H9 (cell line): ENCODE measurements at regions not wholly inside any gene's neighbourhood (a gene's known extent, or its start where the extent isn't known, plus 50 kb on each side); places are given as distances from the start of the nearest gene placed in this dataset.
"Not testable (repeated sequence)": the region's sequence is repeated elsewhere in the genome, so short reads cannot be mapped to it uniquely, and the experiment has no call there.

Experiments used
- DNase-seq: peaks from one replicate; pipeline ENCODE4 v3.0.0-alpha.2; 2017
- H2AFZ ChIP-seq: one replicate; pipeline ENCODE4 v1.6.1; 2013; ENCODE audit warnings: mild to moderate bottlenecking, low read length, control low read depth, moderate library complexity
- H2AK5ac ChIP-seq: 2 replicates; pipeline ENCODE4 v1.6.1; 2013; ENCODE audit warnings: low read length, control low read depth, mixed read lengths; ENCODE audit not compliant: insufficient read length
- H2BK120ac ChIP-seq: one replicate; pipeline ENCODE4 v1.6.1; 2013; ENCODE audit warnings: low read depth, mild to moderate bottlenecking, low read length, control low read depth, inconsistent platforms; ENCODE audit not compliant: poor library complexity, severe bottlenecking
- H2BK12ac ChIP-seq: 2 replicates; pipeline ENCODE4 v1.6.1; 2013; ENCODE audit warnings: low read length, control low read depth, mixed read lengths, low read depth; ENCODE audit not compliant: insufficient read length
- H2BK15ac ChIP-seq: 2 replicates; pipeline ENCODE4 v1.6.1; 2013; ENCODE audit warnings: low read depth, low read length, control low read depth
- H2BK20ac ChIP-seq: one replicate; pipeline ENCODE4 v1.6.1; 2013; ENCODE audit warnings: low read depth, mild to moderate bottlenecking, low read length, control low read depth, inconsistent platforms; ENCODE audit not compliant: poor library complexity, severe bottlenecking
- H2BK5ac ChIP-seq: 2 replicates; pipeline ENCODE4 v1.6.1; 2013; ENCODE audit warnings: low read length, control low read depth, mixed read lengths; ENCODE audit not compliant: insufficient read length
- H3K14ac ChIP-seq: 2 replicates; pipeline ENCODE4 v1.6.1; 2013; ENCODE audit warnings: low read length, control low read depth; ENCODE audit not compliant: insufficient read depth
- H3K18ac ChIP-seq: 2 replicates; pipeline ENCODE4 v1.6.1; 2013; ENCODE audit warnings: low read depth, mild to moderate bottlenecking, mixed read lengths, low read length, control low read depth; ENCODE audit not compliant: insufficient read length
- H3K23ac ChIP-seq: 2 replicates; pipeline ENCODE4 v1.6.1; 2013; ENCODE audit warnings: low read length, control low read depth, mixed read lengths, low read depth; ENCODE audit not compliant: insufficient read length
- H3K23me2 ChIP-seq: 2 replicates; pipeline ENCODE4 v1.6.1; 2013; ENCODE audit warnings: low read depth, mild to moderate bottlenecking, mixed read lengths, low read length, control low read depth; ENCODE audit not compliant: insufficient read length, poor library complexity, severe bottlenecking
- H3K27ac ChIP-seq: 2 replicates; pipeline ENCODE4 v1.5.1; 2013; ENCODE audit warnings: low read length, control low read depth, mixed read lengths, low read depth; ENCODE audit not compliant: insufficient read length
- H3K27me3 ChIP-seq: 2 replicates; pipeline ENCODE4 v1.6.1; 2013; ENCODE audit warnings: low read length, control low read depth, inconsistent platforms; ENCODE audit not compliant: insufficient read depth
- H3K4ac ChIP-seq: 2 replicates; pipeline ENCODE4 v1.6.1; 2013; ENCODE audit warnings: low read depth, mild to moderate bottlenecking, control low read depth, inconsistent platforms, low read length, moderate library complexity
- H3K4me1 ChIP-seq: 2 replicates; pipeline ENCODE4 v1.6.1; 2013; ENCODE audit warnings: low read length, control low read depth, inconsistent platforms; ENCODE audit not compliant: insufficient read depth
- H3K4me2 ChIP-seq: 2 replicates; pipeline ENCODE4 v1.6.1; 2013; ENCODE audit warnings: low read length, control low read depth, mixed read lengths; ENCODE audit not compliant: insufficient read length, insufficient read depth
- H3K56ac ChIP-seq: 2 replicates; pipeline ENCODE4 v1.6.1; 2013; ENCODE audit warnings: low read depth, mild to moderate bottlenecking, mixed read lengths, low read length, control low read depth; ENCODE audit not compliant: insufficient read length
- H3K79me1 ChIP-seq: 2 replicates; pipeline ENCODE4 v1.6.1; 2013; ENCODE audit warnings: low read depth, mild to moderate bottlenecking, moderate library complexity, low read length, control low read depth, inconsistent platforms; ENCODE audit not compliant: insufficient read depth, poor library complexity, severe bottlenecking
- H3K79me2 ChIP-seq: 2 replicates; pipeline ENCODE4 v1.6.1; 2013; ENCODE audit warnings: low read length, control low read depth, inconsistent platforms; ENCODE audit not compliant: insufficient read depth
- H3K9ac ChIP-seq: 2 replicates; pipeline ENCODE4 v1.6.1; 2013; ENCODE audit warnings: low read length, control low read depth, mixed read lengths; ENCODE audit not compliant: insufficient read length; ENCODE audit errors: extremely low read depth
- H3K9me3 ChIP-seq: one replicate; pipeline ENCODE4 v1.6.1; 2013; ENCODE audit warnings: low read depth, low read length, inconsistent platforms; ENCODE audit not compliant: control insufficient read depth
- H3T11ph ChIP-seq: one replicate; pipeline ENCODE4 v1.6.1; 2013; ENCODE audit warnings: mild to moderate bottlenecking, low read length, control low read depth, inconsistent platforms
- H4K20me1 ChIP-seq: one replicate; pipeline ENCODE4 v1.6.1; 2013; ENCODE audit not compliant: control insufficient read depth, insufficient read length, insufficient read depth
- H4K5ac ChIP-seq: 2 replicates; pipeline ENCODE4 v1.6.1; 2013; ENCODE audit warnings: low read depth, mild to moderate bottlenecking, mixed read lengths, low read length, control low read depth; ENCODE audit not compliant: insufficient read length
- H4K8ac ChIP-seq: replicated peaks from 2 replicates; pipeline ENCODE4 v1.6.1; 2013; ENCODE audit warnings: low read length, control low read depth, mixed read lengths, low read depth; ENCODE audit not compliant: insufficient read length
- H4K91ac ChIP-seq: 2 replicates; pipeline ENCODE4 v1.6.1; 2013; ENCODE audit warnings: low read depth, mild to moderate bottlenecking, moderate library complexity, mixed read lengths, low read length, control low read depth; ENCODE audit not compliant: insufficient read length
- H3K27ac Mint-ChIP-seq, 3 experiments: 2 replicates in 2 of 3; 3 replicates in 1 of 3; pipeline ENCODE4 v1.8.0; 2020 to 2021; ENCODE audit warnings: mixed read lengths in 3 of 3, mild to moderate bottlenecking in 1 of 3, moderate library complexity in 1 of 3
- H3K27me3 Mint-ChIP-seq: 2 replicates; pipeline ENCODE4 v1.8.0; 2021; ENCODE audit warnings: low read depth, mild to moderate bottlenecking, moderate library complexity, mixed read lengths
- H3K36me3 Mint-ChIP-seq, 3 experiments: 2 replicates in 2 of 3; 3 replicates in 1 of 3; pipeline ENCODE4 v1.8.0; 2020 to 2021; ENCODE audit warnings: low read depth in 3 of 3, mixed read lengths in 3 of 3; ENCODE audit not compliant: insufficient read depth in 1 of 3
- H3K4me1 Mint-ChIP-seq, 2 experiments: 2 replicates each; pipeline ENCODE4 v1.8.0; 2020; ENCODE audit warnings: mixed read lengths in 2 of 2
- H3K4me3 Mint-ChIP-seq, 2 experiments: 2 replicates in 1 of 2; 3 replicates in 1 of 2; pipeline ENCODE4 v1.8.0; 2020 to 2021; ENCODE audit warnings: mild to moderate bottlenecking in 2 of 2, mixed read lengths in 2 of 2, moderate library complexity in 1 of 2
- H3K9me3 Mint-ChIP-seq, 2 experiments: 2 replicates in 1 of 2; 3 replicates in 1 of 2; pipeline ENCODE4 v1.8.0; 2020; ENCODE audit warnings: mild to moderate bottlenecking in 2 of 2, mixed read lengths in 2 of 2, moderate library complexity in 1 of 2
- WGBS: extraction: QIAGEN DNeasy Blood & Tissue Kit; methylation state at CpG from one replicate; pipeline ENCODE4 v1.1.7; 2013; ENCODE audit warnings: missing lambda C conversion rate, low lambda C conversion rate, mixed read lengths; ENCODE audit not compliant: insufficient read length; ENCODE audit errors: extremely low coverage; 5-methylcytosine and 5-hydroxymethylcytosine counted together

DNA sequence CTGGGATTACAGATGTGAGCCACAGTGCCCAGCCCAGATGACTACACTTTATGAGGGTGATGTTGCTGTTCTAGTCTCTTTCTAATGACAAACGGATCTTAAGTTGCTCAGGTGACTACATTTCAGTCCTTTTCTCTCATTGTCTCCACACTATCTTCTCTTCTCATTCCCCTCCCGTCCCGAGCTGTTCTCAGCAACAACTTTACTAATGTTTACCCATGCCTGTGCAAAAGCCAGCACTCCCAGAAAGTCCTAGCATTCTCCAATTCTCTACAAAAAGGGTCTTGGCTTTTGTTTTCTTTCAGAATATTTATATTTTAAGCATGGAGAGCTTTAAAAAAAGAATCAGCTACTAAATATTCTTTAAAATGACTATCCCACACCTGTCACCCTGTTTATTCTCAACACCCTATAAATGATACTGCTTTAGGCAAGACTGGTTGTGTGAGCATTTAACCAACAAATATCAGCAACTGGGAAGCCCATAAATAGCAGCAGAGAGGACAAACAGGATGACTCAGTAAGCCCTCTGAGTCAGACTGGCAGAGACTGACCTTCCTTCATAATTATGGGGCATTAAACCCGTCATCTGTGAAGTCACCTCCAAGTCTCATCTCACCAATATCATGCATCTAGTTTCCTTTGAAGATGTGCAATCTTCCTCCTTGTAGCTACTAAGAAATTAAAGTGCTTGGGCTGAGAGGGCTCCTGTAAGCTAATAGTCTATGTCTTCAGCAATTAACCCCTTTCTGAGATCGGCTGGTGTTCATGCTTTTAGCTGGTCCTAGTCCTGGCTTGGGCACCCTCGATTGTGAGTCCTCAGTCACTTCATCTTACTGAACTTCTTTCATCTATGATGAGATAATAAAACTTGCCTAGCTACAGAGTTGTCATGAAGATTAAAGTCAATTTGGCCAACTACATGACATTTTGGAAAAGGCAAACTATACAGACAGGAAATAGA, 72.6 kb upstream of the KIF2A start:
- H3T11ph ChIP-seq, H3K27ac Mint-ChIP-seq, H3K4me2 ChIP-seq, DNase-seq, H3K23me2 ChIP-seq, H3K56ac ChIP-seq, H2AFZ ChIP-seq, H3K79me1 ChIP-seq, H3K4ac ChIP-seq, H2BK5ac ChIP-seq, H3K79me2 ChIP-seq, H3K14ac ChIP-seq, H3K27ac ChIP-seq, H3K27me3 ChIP-seq, H4K91ac ChIP-seq, H3K27me3 Mint-ChIP-seq, H4K5ac ChIP-seq, H3K9me3 ChIP-seq, H3K4me1 Mint-ChIP-seq, H4K8ac ChIP-seq, H2BK120ac ChIP-seq, H4K20me1 ChIP-seq, H2BK12ac ChIP-seq, H3K23ac ChIP-seq, H2BK20ac ChIP-seq, H3K4me1 ChIP-seq, H3K9ac ChIP-seq, H3K36me3 Mint-ChIP-seq, H2AK5ac ChIP-seq, H3K4me3 Mint-ChIP-seq, H2BK15ac ChIP-seq, H3K18ac ChIP-seq, H3K9me3 Mint-ChIP-seq: not testable (repeated sequence)
- WGBS: no CpG with 5 or more reads among the region's 6 CpGs

DNA sequence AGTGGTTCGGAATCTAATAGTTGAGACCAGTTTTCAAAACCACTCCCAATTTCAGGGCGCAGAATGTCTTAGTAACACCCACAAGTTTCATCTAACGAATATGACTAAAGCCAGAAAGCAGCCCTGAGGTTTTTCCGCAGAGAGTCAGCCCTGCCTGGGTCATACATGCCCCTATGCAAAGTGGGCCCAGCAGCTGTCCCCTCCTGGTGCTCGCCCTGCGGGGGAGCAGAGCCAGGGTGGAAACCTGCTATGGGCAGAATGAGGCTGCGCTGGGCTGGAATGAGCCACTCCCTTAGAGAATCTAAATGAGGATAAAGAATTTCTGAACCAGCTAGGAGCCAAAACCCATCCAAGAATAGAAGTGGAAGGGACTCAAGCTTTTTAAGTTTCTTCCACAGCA, 69.4 kb upstream of the KIF2A start:
- not testable (repeated sequence) for H4K5ac ChIP-seq, H3K79me2 ChIP-seq, H2AFZ ChIP-seq, H3K9me3 ChIP-seq, H3K4ac ChIP-seq, H3K27ac Mint-ChIP-seq, H3K27ac ChIP-seq, H2BK15ac ChIP-seq, H2AK5ac ChIP-seq, H2BK12ac ChIP-seq, H3K23ac ChIP-seq, H3K14ac ChIP-seq, H3K79me1 ChIP-seq, H3K4me2 ChIP-seq, H3K36me3 Mint-ChIP-seq, H2BK20ac ChIP-seq, H3K9me3 Mint-ChIP-seq, H2BK5ac ChIP-seq, H3T11ph ChIP-seq, H2BK120ac ChIP-seq, DNase-seq, H3K9ac ChIP-seq, H3K4me1 Mint-ChIP-seq, H3K4me1 ChIP-seq, H4K8ac ChIP-seq, H3K27me3 Mint-ChIP-seq, H3K4me3 Mint-ChIP-seq, H3K23me2 ChIP-seq, H4K20me1 ChIP-seq, H4K91ac ChIP-seq, H3K56ac ChIP-seq, H3K27me3 ChIP-seq, H3K18ac ChIP-seq
- no CpG with 5 or more reads among the region's 7 CpGs for WGBS
